Right lobe of liver (tissue), 6 donors: ENCODE measurements at regions not wholly inside any gene's neighbourhood (a gene's known extent, or its start where the extent isn't known, plus 50 kb on each side); places are given as distances from the start of the nearest gene placed in this dataset.

Experiments
- ATAC-seq, 4 donors: fragments of 200-7000 bp; cut with Tn5 transposase; one replicate each; pipeline ENCODE4 v1.9.1; 2020; ENCODE audit warnings: mild to moderate bottlenecking in 4 of 4, moderate library complexity in 4 of 4
- DNase-seq, 3 donors: peaks; one replicate each; pipeline ENCODE4 v3.0.0-alpha.2; 2020
- H3K27ac ChIP-seq, 3 donors: fragments of 200-600 bp; one replicate each; pipeline ENCODE4 v1.8.0; 2022
- H3K27me3 ChIP-seq, 2 donors: fragments of 200-600 bp; one replicate each; pipeline ENCODE4 v1.8.0; 2022
- H3K36me3 ChIP-seq, 4 donors: fragments of 200-600 bp; sonication (generic) in 1 of 4; one replicate each; pipeline versions ENCODE4 v1.5.1 to v1.8.0; 2017 to 2022; ENCODE audit warnings: control low read depth in 1 of 4
- H3K4me1 ChIP-seq, 4 donors: fragments of 200-600 bp; sonication (generic) in 1 of 4; one replicate each; pipeline versions ENCODE4 v1.5.1 to v1.8.0; 2017 to 2022; ENCODE audit warnings: control low read depth in 1 of 4
- H3K4me3 ChIP-seq, 3 donors: fragments of 200-600 bp; one replicate each; pipeline ENCODE4 v1.8.0; 2022
- H3K9me3 ChIP-seq, 4 donors: fragments of 200-600 bp; sonication (generic) in 1 of 4; one replicate each; pipeline versions ENCODE4 v1.5.1 to v1.8.0; 2017 to 2022; ENCODE audit warnings: control low read depth in 1 of 4
- CTCF ChIP-seq, 4 donors: fragments of 200-600 bp in 3 of 4; fragments of 450-650 bp in 1 of 4; IDR thresholded peaks; one replicate each; pipeline versions ENCODE4 v1.5.1 to v1.8.0; 2016 to 2022; ENCODE audit warnings: antibody characterized with exemption in 4 of 4, mild to moderate bottlenecking in 2 of 4
- POLR2A ChIP-seq: fragments of 450-650 bp; IDR thresholded peaks from one replicate; pipeline ENCODE4 v1.6.1; 2017; ENCODE audit warnings: antibody characterized with exemption, mild to moderate bottlenecking
- WGBS: methylation state at CpG from one replicate; pipeline ENCODE4 v1.1.6; 2018; ENCODE audit warnings: low coverage, low lambda C conversion rate; ENCODE audit not compliant: insufficient coverage; ENCODE audit errors: missing lambda C conversion rate; 5-methylcytosine and 5-hydroxymethylcytosine counted together
- intact Hi-C, 2 donors: fragments of 100-400 bp; cut with DNase I; formaldehyde crosslinking; loops; one replicate each; pipeline versions ENCODE4 v1.11.2 to v1.14.1; 2022
- donor health status: DM: no; HTN: yes; CAD: no.
- donor health status: DM: no; HTN: no; CAD: no.
- donor health status: DM: no; HTN: no; CAD: no.
- donor health status: DM: no; HTN: yes; CAD: no.
- donor health status: DM: no; HTN: yes; CAD: no.

- peaks cover 0 to 4% (median 0%) of the 10 kb centered on the region in 4 donors for H3K4me1 ChIP-seq
- no peaks in the 10 kb centered on the region for H3K9me3 ChIP-seq
- no peaks in the 10 kb centered on the region for H3K36me3 ChIP-seq
- intact Hi-C loops, result no loop called here
- peak overlapping the region in 1 of 3 donors; percentile 49 for H3K27ac ChIP-seq
- H3K27me3 ChIP-seq, result no peaks in the 10 kb centered on the region
- DNase-seq, result peak in 2 of 3 donors; percentile 17 to 47
- TF ChIP-seq POLR2A (no peak), CTCF (IDR thresholded peaks at IDR 0.05) (peak; percentile 9 to 39 (median 24))
- WGBS, result 39% methylated on average over 2 of the region's 2 CpGs
- no peak overlapping the region for H3K4me3 ChIP-seq
- ATAC-seq, result peak; percentile 82 to 96 (median 95)
Observed at GRCh38 chr6:126182650-126183311, 157.1 kb upstream of the CENPW start.

- intact Hi-C loops, result no loop called here
- H3K27me3 ChIP-seq, result no peaks in the 10 kb centered on the region
- H3K36me3 ChIP-seq, result no peaks in the 10 kb centered on the region
- DNase-seq (no peak), ATAC-seq (no peak)
- TF ChIP-seq POLR2A (no peak), CTCF (IDR thresholded peaks at IDR 0.05) (no peak)
- no peak overlapping the region for H3K4me3 ChIP-seq
- H3K4me1 ChIP-seq, result peaks cover 0 to 4% (median 0%) of the 10 kb centered on the region in 4 donors
- WGBS, result 88% methylated on average over 1 of the region's 1 CpG
- H3K9me3 ChIP-seq, result no peaks in the 10 kb centered on the region
- H3K27ac ChIP-seq, result no peak overlapping the region
Observed at GRCh38 chr6:126185774-126186173, 154.1 kb upstream of the CENPW start.

- intact Hi-C loops, result no loop called here
- TF ChIP-seq CTCF (IDR thresholded peaks at IDR 0.05), result no peak
- no peak for TF ChIP-seq POLR2A
Observed at GRCh38 chr6:126188279-126188909, 151.5 kb upstream of the CENPW start.

GRCh38 chr6:126195625-126196236, 144.2 kb upstream of the CENPW start:
- no peaks in the 10 kb centered on the region for H3K36me3 ChIP-seq
- no peaks in the 10 kb centered on the region for H3K4me1 ChIP-seq
- ATAC-seq, result no peak
- H3K27ac ChIP-seq, result no peak overlapping the region
- no peaks in the 10 kb centered on the region for H3K27me3 ChIP-seq
- H3K4me3 ChIP-seq, result no peak overlapping the region
- no peaks in the 10 kb centered on the region for H3K9me3 ChIP-seq
- WGBS, result 85% methylated on average over 1 of the region's 1 CpG
- intact Hi-C loops, result no loop called here
- TF ChIP-seq CTCF (IDR thresholded peaks at IDR 0.05) (no peak), POLR2A (no peak)
- no peak for DNase-seq

More at GRCh38 chr6:126188279-126188909, 151.5 kb upstream of the CENPW start:
- no peak for DNase-seq
- WGBS, result 87% methylated on average over 1 of the region's 1 CpG
- H3K36me3 ChIP-seq, result no peaks in the 10 kb centered on the region
- no peaks in the 10 kb centered on the region for H3K4me1 ChIP-seq
- no peaks in the 10 kb centered on the region for H3K27me3 ChIP-seq
- peak in 1 of 4 donors; percentile 37 for ATAC-seq
- H3K4me3 ChIP-seq, result no peak overlapping the region
- H3K9me3 ChIP-seq, result no peaks in the 10 kb centered on the region
- no peak overlapping the region for H3K27ac ChIP-seq
